Activated CD4-positive, alpha-beta memory T cell treated with anti-CD3 and anti-CD28 coated beads for 36 hours (primary cell): ENCODE measurements at regions not wholly inside any gene's neighbourhood (a gene's known extent, or its start where the extent isn't known, plus 50 kb on each side); places are given as distances from the start of the nearest gene placed in this dataset.

Experiments
- CTCF ChIA-PET: fragments of 350-600 bp; sonication (Branson Sonifier 250); formaldehyde crosslinking; loops from one replicate; lab custom pipeline; 2021; ENCODE audit warnings: antibody characterized with exemption, inconsistent platforms; lab: Charles Lee
- POLR2A ChIA-PET: fragments of 350-600 bp; sonication (Branson Sonifier 250); formaldehyde crosslinking; loops from one replicate; lab custom pipeline; 2021; ENCODE audit warnings: antibody characterized with exemption; lab: Charles Lee
- DNase-seq: peaks from one replicate; pipeline ENCODE4 v3.0.0-alpha.2; 2020
- H3K27ac Mint-ChIP-seq: one replicate; pipeline ENCODE4 v1.8.0; 2021; ENCODE audit warnings: mixed read lengths
- H3K27me3 Mint-ChIP-seq: one replicate; pipeline ENCODE4 v1.8.0; 2021; ENCODE audit warnings: mixed read lengths
- H3K36me3 Mint-ChIP-seq: one replicate; pipeline ENCODE4 v1.8.0; 2021; ENCODE audit warnings: mixed read lengths
- H3K4me1 Mint-ChIP-seq: one replicate; pipeline ENCODE4 v1.8.0; 2021; ENCODE audit warnings: low read depth, mixed read lengths
- H3K4me3 Mint-ChIP-seq: one replicate; pipeline ENCODE4 v1.8.0; 2021; ENCODE audit warnings: mild to moderate bottlenecking, mixed read lengths
- H3K9me3 Mint-ChIP-seq: one replicate; pipeline ENCODE4 v1.8.0; 2021; ENCODE audit warnings: mixed read lengths
- intact Hi-C: fragments of 100-400 bp; cut with micrococcal nuclease; formaldehyde crosslinking; loops from one replicate; pipeline ENCODE4 v1.15.1; 2023

DNA sequence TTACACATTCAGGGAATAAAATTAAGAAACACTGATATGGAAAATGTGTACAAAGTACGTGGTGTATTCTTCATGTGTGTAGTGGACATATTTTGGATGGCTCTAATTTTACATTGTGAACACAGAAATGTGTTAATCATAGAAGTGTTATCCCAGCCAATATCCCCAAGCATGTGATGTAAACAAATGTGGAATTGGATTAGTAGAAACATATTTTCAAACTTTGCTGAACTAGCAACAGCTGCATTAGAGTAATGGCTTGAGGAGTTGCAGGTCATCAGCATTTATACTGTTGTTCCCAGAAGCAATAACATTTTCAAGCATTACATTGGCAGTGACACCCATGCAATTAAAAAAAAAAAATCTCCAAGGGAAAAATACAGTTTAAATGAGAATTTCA is 600.6 kb downstream of the SLITRK1 start:
- CTCF ChIA-PET: no interaction called here
- Mint-ChIP-seq H3K36me3 (no peaks in the 10 kb centered on the region), H3K27ac (no peak overlapping the region), H3K4me1 (no peaks in the 10 kb centered on the region), H3K4me3 (no peak overlapping the region), H3K27me3 (no peaks in the 10 kb centered on the region), H3K9me3 (peaks cover 4% of the 10 kb centered on the region)
- no peak for DNase-seq
- intact Hi-C loops: no loop called here
- POLR2A ChIA-PET: no interaction called here

DNA sequence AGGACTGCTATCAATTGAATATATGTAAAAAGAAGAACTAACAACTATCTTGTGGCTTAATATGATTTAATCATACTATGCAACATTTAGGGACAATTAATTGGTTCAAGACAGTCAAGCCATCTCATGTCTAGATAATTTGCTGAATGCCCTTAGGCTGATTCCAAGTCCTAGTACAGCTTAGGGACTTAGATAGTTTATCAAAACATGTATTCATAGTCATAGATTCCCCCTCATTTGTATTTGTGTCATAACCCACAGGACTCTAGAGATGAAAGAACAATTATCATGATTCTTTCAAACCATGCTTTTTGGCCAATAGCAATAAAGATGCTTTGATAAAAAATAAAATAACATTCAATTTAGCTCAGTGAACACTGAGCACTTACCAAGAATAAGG is 607.6 kb downstream of the SLITRK1 start:
- POLR2A ChIA-PET: no interaction called here
- CTCF ChIA-PET: no interaction called here
- Mint-ChIP-seq H3K27me3 (no peaks in the 10 kb centered on the region), H3K36me3 (no peaks in the 10 kb centered on the region), H3K4me1 (no peaks in the 10 kb centered on the region), H3K9me3 (peaks cover 4% of the 10 kb centered on the region), H3K27ac (no peak overlapping the region), H3K4me3 (no peak overlapping the region)
- intact Hi-C loops: no loop called here
- no peak for DNase-seq

DNA sequence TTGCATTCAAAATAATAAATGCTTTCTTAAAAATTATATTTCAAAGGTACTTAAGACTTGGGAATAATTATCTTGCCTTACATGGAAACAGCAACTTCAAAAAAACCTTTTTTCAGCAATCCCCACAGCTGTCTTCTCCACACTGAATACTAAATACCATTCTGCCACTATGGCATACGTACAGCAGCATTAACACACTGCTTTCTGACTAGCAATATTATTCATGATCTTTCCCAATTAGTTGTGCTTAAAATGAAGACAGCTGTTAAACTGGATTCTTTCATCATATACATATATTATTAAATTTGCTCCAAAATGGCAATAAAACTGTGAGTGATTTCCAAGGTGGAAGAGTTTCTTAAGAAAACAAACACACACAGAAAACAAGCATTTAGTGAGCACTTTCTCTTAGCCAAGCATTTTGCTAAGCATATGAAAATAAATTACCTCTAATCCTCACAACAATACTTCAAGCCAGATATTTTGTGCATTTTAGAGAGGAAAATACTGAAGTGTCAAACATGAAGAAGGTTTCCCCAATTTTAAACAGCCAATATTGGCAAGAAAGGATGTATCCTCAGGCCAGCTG is 609.5 kb downstream of the SLITRK1 start:
- Mint-ChIP-seq H3K4me1 (no peaks in the 10 kb centered on the region), H3K36me3 (no peaks in the 10 kb centered on the region), H3K27ac (no peak overlapping the region), H3K9me3 (peaks cover 2% of the 10 kb centered on the region), H3K4me3 (no peak overlapping the region), H3K27me3 (no peaks in the 10 kb centered on the region)
- ChIA-PET CTCF (no interaction called here), POLR2A (no interaction called here)
- intact Hi-C loops: no loop called here
- DNase-seq: no peak

DNA sequence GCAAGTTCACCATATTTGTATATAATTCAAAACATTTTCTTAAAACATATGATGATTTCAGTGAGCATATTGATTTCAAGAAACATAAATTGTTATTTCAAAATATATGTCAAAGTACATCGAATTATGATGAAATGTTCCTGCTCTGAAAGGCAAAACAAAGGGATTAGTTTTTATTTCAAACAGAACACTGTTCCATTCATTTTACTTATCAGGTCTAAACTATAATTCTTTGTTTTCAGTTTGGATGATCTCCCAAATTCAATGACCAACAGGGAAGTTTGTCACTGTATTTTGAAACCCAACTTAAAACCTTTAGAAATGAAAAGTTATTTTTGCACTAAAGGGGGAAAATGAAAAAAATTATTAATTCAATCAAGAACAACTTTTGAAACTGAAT is 610.2 kb downstream of the SLITRK1 start:
- ChIA-PET POLR2A (no interaction called here), CTCF (no interaction called here)
- Mint-ChIP-seq H3K36me3 (no peaks in the 10 kb centered on the region), H3K4me3 (no peak overlapping the region), H3K27me3 (no peaks in the 10 kb centered on the region), H3K27ac (no peak overlapping the region), H3K4me1 (no peaks in the 10 kb centered on the region), H3K9me3 (peaks cover 4% of the 10 kb centered on the region)
- DNase-seq: no peak
- intact Hi-C loops: no loop called here

DNA sequence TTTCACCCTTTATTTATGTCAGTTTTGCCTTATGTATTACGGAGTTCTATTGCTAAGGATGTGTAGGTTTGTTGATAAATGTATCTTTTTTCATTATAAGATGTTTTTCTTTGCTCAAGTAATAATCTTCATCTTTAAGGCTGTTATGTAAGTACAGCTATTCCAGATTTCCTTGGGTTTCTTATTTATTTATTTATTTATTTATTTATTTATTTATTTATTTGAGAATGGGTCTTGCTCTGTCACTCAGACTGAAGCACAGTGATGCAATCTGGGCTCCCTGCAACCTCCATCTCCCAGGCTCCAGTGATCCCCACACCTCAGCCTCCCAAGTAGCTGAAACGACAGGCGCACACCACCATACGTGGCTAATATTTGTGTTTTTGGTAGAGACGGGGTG is 617.0 kb downstream of the SLITRK1 start:
- POLR2A ChIA-PET: no interaction called here
- CTCF ChIA-PET: no interaction called here
- peaks cover 8% of the 10 kb centered on the region for H3K9me3 Mint-ChIP-seq
- intact Hi-C loops: no loop called here
- DNase-seq: no peak
- H3K36me3 Mint-ChIP-seq: no peaks in the 10 kb centered on the region
- H3K4me1 Mint-ChIP-seq: no peaks in the 10 kb centered on the region
- no peak overlapping the region for H3K27ac Mint-ChIP-seq
- H3K4me3 Mint-ChIP-seq: no peak overlapping the region
- no peaks in the 10 kb centered on the region for H3K27me3 Mint-ChIP-seq

DNA sequence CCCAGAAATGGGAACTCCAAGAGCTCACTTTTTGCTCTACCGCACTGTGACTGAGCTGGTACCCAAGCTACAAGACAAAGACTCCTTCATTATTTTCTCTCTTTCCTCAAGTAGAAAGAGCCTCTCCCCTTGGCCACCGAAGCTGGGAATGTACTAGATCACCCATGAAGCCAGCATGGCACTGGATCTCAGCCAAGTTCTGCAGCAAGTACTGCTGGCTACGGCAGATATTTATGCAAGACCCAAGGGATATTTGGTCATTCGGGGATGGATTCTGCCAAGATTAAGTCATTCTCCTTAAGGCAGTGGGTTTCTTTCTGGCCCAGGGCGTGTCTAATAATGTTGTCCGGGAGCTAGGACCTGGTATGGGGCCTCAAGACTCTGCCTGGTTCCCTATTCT is 633.5 kb downstream of the SLITRK1 start:
- Mint-ChIP-seq H3K9me3 (peaks cover 22% of the 10 kb centered on the region), H3K4me3 (no peak overlapping the region), H3K4me1 (no peaks in the 10 kb centered on the region), H3K36me3 (no peaks in the 10 kb centered on the region), H3K27me3 (no peaks in the 10 kb centered on the region), H3K27ac (no peak overlapping the region)
- no peak for DNase-seq
- ChIA-PET POLR2A (no interaction called here), CTCF (no interaction called here)
- intact Hi-C loops: no loop called here

DNA sequence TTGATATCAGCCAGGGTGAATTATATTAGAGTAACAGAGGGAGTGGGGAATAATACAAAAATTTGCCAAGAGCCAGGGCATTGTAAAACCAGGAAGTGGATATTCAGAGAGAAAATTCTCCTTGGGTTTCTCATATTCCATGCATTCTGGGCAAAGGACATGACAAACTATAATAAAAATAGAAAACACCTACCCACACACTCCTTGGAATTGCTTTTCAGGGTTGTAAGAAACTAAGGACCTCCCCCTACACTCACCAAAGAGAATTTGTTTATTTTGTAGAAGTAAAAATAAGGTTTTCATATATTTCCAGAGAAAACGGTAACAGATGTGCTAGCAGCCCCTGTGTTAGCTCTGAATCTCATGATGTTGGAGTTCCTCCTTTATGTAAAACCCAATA is 649.6 kb downstream of the SLITRK1 start:
- ChIA-PET POLR2A (no interaction called here), CTCF (no interaction called here)
- H3K27ac Mint-ChIP-seq: no peak overlapping the region
- peaks cover 11% of the 10 kb centered on the region for H3K9me3 Mint-ChIP-seq
- no peaks in the 10 kb centered on the region for H3K4me1 Mint-ChIP-seq
- H3K36me3 Mint-ChIP-seq: no peaks in the 10 kb centered on the region
- H3K4me3 Mint-ChIP-seq: no peak overlapping the region
- no peaks in the 10 kb centered on the region for H3K27me3 Mint-ChIP-seq
- no peak for DNase-seq
- intact Hi-C loops: no loop called here

DNA sequence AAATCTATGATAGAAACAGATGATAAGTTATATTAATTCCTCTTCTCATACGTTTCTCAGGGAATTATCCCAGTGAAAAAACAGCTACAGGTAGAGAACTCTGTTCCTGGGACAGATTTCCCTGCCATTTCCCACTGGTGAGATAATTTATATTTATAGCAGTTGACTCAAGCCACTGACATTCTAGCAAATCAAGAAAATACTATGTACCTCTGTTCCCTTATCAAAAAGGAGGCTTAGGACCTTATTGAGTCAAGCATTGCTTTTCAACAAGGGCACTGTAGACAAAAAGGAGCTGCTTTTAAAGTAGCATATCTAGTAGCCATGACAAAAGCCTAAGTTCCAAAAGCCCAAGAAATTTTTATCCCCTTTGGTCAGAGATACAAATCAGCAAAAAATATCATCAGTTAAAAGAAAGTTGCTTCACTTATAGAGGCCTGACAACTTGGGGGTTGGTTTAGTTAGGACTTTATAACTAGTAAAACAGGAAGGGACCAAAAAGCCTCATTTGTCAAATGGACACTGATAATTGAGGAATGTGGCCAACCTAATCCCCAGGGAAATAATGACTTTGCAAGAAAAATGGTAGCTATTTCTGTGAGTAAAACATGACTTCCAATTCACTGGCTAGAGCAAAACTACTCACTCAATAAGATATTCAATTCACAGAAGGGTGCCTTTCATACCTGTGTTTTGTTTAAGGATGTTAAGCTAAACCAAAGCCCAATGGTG is 652.5 kb downstream of the SLITRK1 start:
- ChIA-PET CTCF (no interaction called here), POLR2A (no interaction called here)
- DNase-seq: no peak
- Mint-ChIP-seq H3K4me3 (no peak overlapping the region), H3K36me3 (no peaks in the 10 kb centered on the region), H3K27me3 (no peaks in the 10 kb centered on the region), H3K4me1 (no peaks in the 10 kb centered on the region), H3K9me3 (peaks cover 4% of the 10 kb centered on the region), H3K27ac (no peak overlapping the region)
- intact Hi-C loops: no loop called here

DNA sequence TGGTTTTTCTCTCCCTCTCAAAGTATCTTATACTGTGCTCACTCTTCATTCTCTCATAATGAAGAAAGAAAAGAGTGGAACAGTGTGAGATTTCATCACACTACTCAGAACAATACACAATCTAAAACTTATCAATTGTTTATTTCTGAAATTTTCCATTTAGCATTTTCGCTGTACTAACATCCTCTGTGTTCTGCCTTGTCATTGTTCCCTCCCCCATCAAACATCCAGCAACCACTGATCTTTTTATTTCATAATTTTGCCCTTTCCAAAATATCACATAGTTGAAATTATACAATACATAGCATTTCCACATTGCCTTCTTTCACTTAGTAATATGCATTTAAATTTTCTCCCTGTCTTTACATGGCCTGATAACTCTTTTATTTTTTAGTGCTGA is 658.7 kb downstream of the SLITRK1 start:
- POLR2A ChIA-PET: no interaction called here
- Mint-ChIP-seq H3K4me1 (no peaks in the 10 kb centered on the region), H3K27me3 (no peaks in the 10 kb centered on the region), H3K9me3 (peaks cover 8% of the 10 kb centered on the region), H3K4me3 (no peak overlapping the region), H3K36me3 (no peaks in the 10 kb centered on the region), H3K27ac (no peak overlapping the region)
- intact Hi-C loops: no loop called here
- no peak for DNase-seq
- CTCF ChIA-PET: no interaction called here

DNA sequence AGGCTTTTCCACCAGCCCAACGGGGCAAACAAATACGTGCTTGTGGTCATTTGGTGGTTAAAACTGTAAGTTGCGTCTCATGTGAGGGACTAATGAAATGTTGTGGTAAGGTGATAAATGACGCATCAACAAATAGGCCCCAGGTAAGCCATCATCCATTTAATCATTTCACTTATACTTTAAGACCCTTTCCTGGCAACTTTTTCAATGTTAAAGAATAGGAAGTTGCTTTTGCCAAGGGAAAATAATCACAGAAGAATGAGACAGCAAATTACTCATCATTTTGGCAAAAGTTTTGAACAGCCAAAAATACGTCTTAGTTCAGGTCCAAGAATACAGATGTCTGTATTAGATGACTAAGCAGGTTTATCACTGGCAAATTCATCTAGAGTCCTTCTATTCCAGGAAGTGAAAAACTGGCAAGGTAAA is 660.4 kb downstream of the SLITRK1 start:
- no peak overlapping the region for H3K4me3 Mint-ChIP-seq
- H3K9me3 Mint-ChIP-seq: peaks cover 5% of the 10 kb centered on the region
- DNase-seq: no peak
- CTCF ChIA-PET: no interaction called here
- intact Hi-C loops: no loop called here
- H3K36me3 Mint-ChIP-seq: no peaks in the 10 kb centered on the region
- H3K27me3 Mint-ChIP-seq: no peaks in the 10 kb centered on the region
- POLR2A ChIA-PET: no interaction called here
- no peak overlapping the region for H3K27ac Mint-ChIP-seq
- H3K4me1 Mint-ChIP-seq: no peaks in the 10 kb centered on the region

DNA sequence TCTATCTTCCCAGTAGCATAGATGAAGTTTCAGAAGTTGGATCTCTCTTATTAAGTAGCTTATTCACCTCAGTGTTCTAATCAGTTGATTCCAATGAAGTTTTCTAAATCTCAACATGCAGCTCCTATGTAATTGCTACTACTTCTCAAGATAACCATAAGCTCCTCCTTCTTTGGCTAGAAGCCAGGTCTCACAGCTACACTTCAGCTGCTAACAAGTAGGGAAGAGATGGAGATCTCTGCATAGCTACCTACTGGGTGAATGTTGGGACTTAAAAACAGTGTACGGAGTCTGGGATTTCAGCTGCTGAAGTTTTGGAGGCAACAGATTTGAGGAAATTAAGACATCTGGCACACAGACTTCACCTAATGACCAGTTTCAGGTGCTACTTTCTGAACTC is 661.0 kb downstream of the SLITRK1 start:
- intact Hi-C loops: no loop called here
- ChIA-PET CTCF (no interaction called here), POLR2A (no interaction called here)
- DNase-seq: no peak
- no peaks in the 10 kb centered on the region for H3K27me3 Mint-ChIP-seq
- no peak overlapping the region for H3K27ac Mint-ChIP-seq
- H3K9me3 Mint-ChIP-seq: peaks cover 5% of the 10 kb centered on the region
- H3K36me3 Mint-ChIP-seq: no peaks in the 10 kb centered on the region
- H3K4me1 Mint-ChIP-seq: no peaks in the 10 kb centered on the region
- no peak overlapping the region for H3K4me3 Mint-ChIP-seq

DNA sequence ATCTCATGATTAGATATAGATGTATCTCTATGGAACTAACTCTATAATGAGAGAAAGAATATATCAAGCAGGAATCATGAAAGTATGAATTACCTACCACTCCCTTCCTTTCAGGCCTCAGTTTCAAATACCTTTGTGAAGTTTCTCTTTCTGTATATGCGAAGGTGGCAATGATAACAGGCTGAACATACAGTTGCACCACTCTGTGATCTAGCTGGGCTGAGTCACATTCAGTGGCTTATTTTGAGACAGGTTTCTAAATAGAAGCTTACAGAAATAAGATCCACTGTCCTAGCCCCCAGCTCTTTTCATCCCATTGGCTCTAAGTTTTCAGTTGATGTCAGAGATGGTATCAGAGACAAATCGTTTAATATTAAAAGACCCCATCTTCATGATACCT is 662.0 kb downstream of the SLITRK1 start:
- H3K4me1 Mint-ChIP-seq: no peaks in the 10 kb centered on the region
- ChIA-PET CTCF (no interaction called here), POLR2A (no interaction called here)
- H3K9me3 Mint-ChIP-seq: peaks cover 5% of the 10 kb centered on the region
- intact Hi-C loops: no loop called here
- DNase-seq: no peak
- no peak overlapping the region for H3K4me3 Mint-ChIP-seq
- H3K27ac Mint-ChIP-seq: no peak overlapping the region
- no peaks in the 10 kb centered on the region for H3K27me3 Mint-ChIP-seq
- H3K36me3 Mint-ChIP-seq: no peaks in the 10 kb centered on the region

DNA sequence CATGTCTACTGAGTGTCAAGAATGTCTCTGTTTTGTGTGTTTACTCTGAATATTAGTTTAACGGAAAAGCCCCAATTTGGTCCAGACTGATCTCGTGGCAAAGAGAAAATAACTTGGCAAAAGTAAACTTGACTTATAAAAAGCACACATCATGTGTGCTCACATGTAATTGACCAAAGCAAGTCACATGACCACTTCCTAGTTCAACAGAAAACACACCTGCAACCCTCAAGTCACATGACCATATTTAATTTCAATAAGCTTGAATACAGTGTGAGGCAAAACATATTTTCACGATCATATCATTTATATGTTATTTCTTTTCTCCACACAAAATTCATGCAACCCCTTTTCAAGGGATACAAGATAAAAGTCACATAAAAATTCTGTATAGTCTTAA is 662.4 kb downstream of the SLITRK1 start:
- H3K4me3 Mint-ChIP-seq: no peak overlapping the region
- POLR2A ChIA-PET: no interaction called here
- H3K27me3 Mint-ChIP-seq: no peaks in the 10 kb centered on the region
- H3K9me3 Mint-ChIP-seq: peaks cover 5% of the 10 kb centered on the region
- CTCF ChIA-PET: no interaction called here
- no peak overlapping the region for H3K27ac Mint-ChIP-seq
- H3K36me3 Mint-ChIP-seq: no peaks in the 10 kb centered on the region
- H3K4me1 Mint-ChIP-seq: no peaks in the 10 kb centered on the region
- intact Hi-C loops: no loop called here
- no peak for DNase-seq
